ENCODE measurements at regions not wholly inside any gene's neighbourhood (a gene's known extent, or its start where the extent isn't known, plus 50 kb on each side); places are given as distances from the start of the nearest gene placed in this dataset.
A peak's percentile ranks its signal among the peaks of the same experiment; 100 is the strongest.

DNA sequence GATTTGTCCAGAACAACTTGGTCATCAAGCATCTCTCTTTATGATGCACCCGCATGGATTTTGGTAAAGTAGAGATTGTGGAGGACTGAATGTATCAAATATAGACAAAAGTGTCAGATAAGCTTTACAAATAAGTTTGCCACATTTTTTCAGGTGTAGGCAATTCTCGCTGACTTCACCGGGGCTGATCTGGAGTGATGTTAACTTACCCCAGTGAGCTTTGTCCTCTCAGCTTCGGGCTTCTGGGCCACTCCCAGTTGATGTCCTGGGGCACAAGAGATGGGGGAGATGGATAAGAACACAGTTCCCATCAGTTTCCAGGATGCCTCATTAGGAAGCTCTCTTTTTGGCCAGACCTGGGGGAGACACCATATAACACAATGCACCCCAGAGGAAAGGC lies 117.7 kb downstream of the ETS2 start:
- Mint-ChIP-seq H3K36me3 (ENCODE audit: unreplicated experiment) (no peaks in the 10 kb centered on the region), H3K4me1 (ENCODE audit: unreplicated experiment) (peaks cover 30% of the 10 kb centered on the region), H3K9me3 (ENCODE audit: unreplicated experiment) (no peaks in the 10 kb centered on the region), H3K27ac (ENCODE audit: unreplicated experiment) (no peak overlapping the region), H3K4me3 (ENCODE audit: unreplicated experiment) (no peak overlapping the region), H3K27me3 (ENCODE audit: unreplicated experiment) (no peaks in the 10 kb centered on the region)
- DNase-seq (ENCODE audit: extremely low spot score, unreplicated experiment), result no peak
- TF ChIP-seq, protein P1, sequence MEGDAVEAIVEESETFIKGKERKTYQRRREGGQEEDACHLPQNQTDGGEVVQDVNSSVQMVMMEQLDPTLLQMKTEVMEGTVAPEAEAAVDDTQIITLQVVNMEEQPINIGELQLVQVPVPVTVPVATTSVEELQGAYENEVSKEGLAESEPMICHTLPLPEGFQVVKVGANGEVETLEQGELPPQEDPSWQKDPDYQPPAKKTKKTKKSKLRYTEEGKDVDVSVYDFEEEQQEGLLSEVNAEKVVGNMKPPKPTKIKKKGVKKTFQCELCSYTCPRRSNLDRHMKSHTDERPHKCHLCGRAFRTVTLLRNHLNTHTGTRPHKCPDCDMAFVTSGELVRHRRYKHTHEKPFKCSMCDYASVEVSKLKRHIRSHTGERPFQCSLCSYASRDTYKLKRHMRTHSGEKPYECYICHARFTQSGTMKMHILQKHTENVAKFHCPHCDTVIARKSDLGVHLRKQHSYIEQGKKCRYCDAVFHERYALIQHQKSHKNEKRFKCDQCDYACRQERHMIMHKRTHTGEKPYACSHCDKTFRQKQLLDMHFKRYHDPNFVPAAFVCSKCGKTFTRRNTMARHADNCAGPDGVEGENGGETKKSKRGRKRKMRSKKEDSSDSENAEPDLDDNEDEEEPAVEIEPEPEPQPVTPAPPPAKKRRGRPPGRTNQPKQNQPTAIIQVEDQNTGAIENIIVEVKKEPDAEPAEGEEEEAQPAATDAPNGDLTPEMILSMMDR (IDR thresholded peaks at IDR 0.05), result no peak

DNA sequence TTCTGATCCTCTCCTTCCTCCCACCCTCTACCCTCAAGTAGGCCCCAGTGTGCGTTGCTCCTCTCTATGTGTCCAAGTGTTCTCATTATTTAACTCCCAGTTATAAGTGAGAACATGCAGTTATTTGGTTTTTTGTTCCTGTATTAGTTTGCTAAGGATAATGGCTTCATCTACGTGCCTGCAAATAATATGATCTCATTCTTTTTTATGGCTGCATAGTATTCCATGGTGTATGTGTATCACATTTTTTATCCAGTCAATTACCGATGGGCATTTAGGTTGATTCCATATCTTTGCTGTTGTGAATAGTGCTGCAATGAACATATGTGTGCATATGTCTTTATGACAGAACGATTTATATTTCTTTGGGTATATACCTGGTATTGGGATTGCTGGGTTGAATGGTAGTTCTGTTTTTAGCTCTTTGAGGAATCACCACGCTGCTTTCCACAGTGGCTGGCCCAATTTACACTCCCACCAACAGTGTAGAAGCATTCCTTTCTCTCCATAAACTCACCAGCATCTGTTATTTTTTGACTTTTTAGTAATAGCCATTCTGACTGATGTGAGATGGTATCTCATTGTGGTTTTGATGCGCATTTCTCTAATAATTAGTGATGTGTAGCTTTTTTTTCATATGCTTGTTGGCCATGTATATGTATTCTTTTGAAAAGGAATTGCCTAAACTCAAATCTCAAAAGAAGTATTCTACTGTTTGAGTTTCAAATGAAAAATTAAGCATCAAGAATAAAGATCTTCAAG lies 116.9 kb downstream of the ETS2 start:
- TF ChIP-seq, protein P1 (IDR thresholded peaks at IDR 0.05), result no peak
- no peak overlapping the region for H3K4me3 Mint-ChIP-seq (ENCODE audit: unreplicated experiment)
- H3K36me3 Mint-ChIP-seq (ENCODE audit: unreplicated experiment), result no peaks in the 10 kb centered on the region
- no peak overlapping the region for H3K27ac Mint-ChIP-seq (ENCODE audit: unreplicated experiment)
- H3K27me3 Mint-ChIP-seq (ENCODE audit: unreplicated experiment), result no peaks in the 10 kb centered on the region
- peaks cover 30% of the 10 kb centered on the region for H3K4me1 Mint-ChIP-seq (ENCODE audit: unreplicated experiment)
- DNase-seq (ENCODE audit: extremely low spot score, unreplicated experiment), result no peak
- H3K9me3 Mint-ChIP-seq (ENCODE audit: unreplicated experiment), result no peaks in the 10 kb centered on the region

DNA sequence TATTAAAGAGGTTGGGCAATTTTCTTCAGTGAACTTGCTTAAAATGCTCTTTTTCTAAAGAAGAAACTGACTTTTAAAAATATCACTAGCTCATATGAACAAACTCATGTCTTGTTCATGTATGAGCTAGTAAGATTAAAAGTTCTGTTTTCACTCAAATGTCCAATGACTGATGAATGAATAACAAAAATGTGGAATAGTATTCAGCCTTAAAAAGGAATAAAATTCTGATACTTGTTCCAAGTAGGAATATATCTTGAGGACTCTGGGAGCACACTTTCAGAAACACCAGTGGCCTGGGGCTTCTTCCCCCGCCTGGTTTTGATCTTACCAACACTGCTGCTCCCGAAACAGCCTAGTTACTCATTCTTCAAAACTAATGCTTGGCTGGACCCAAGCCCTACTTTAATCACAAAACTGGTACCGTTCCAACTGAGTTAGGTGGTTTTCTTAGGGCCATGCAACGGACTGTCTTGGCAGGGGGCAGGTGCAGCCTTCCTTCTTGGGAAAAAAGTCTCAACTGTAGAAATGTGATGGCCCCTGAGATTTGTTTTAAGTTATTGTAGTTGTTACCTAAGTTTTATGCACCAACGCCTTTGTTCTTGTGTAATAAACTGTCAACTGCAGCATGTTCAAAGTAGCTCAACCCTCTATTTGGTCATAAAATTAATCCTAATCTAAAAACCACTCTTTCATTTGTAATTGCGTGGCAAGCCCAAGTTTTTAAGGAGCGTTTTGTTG lies 116.0 kb downstream of the ETS2 start:
- peaks cover 30% of the 10 kb centered on the region for H3K4me1 Mint-ChIP-seq (ENCODE audit: unreplicated experiment)
- no peaks in the 10 kb centered on the region for H3K9me3 Mint-ChIP-seq (ENCODE audit: unreplicated experiment)
- H3K4me3 Mint-ChIP-seq (ENCODE audit: unreplicated experiment), result no peak overlapping the region
- H3K27ac Mint-ChIP-seq (ENCODE audit: unreplicated experiment), result peak overlapping the region; percentile 82
- no peaks in the 10 kb centered on the region for H3K27me3 Mint-ChIP-seq (ENCODE audit: unreplicated experiment)
- no peaks in the 10 kb centered on the region for H3K36me3 Mint-ChIP-seq (ENCODE audit: unreplicated experiment)
- no peak for DNase-seq (ENCODE audit: extremely low spot score, unreplicated experiment)
- TF ChIP-seq, protein P1 (IDR thresholded peaks at IDR 0.05), result no peak

DNA sequence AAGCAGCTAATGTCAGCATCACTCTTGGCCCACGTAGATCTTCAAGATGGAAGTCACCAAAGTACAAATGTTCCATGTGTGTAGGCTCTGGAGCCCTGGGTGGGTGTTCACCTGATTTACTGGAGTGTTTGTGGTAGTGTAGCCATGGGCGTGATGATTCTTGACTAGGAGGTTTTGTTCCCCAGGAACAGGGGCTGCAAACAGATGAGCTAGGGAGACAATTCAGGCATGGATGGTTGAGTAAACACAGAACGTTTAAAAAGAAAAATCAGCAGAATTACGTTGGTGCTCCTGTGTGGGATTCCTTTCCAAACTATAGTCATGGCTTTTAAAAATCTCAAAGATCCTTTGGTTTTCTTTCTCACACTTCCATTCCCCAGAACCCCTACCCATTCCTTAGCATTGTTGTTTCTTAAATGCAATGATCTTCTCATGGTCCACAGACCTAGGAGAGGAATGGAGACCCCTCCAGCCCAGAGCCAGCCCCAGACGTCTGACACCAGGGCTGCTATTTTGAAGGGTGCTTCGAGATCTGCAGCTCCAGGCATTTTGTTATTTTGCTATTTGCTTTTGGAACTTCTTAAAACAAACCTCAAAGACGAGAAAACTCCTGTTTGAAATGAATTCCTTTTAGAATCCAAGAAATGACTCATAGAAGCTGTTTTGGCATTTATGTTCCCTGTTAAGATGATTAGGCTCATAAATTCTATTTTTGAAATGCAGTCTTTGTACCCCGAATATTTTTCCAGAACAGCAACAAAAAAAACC lies 115.1 kb downstream of the ETS2 start:
- H3K4me1 Mint-ChIP-seq (ENCODE audit: unreplicated experiment), result peaks cover 25% of the 10 kb centered on the region
- no peaks in the 10 kb centered on the region for H3K9me3 Mint-ChIP-seq (ENCODE audit: unreplicated experiment)
- peak overlapping the region; percentile 82 for H3K27ac Mint-ChIP-seq (ENCODE audit: unreplicated experiment)
- no peaks in the 10 kb centered on the region for H3K36me3 Mint-ChIP-seq (ENCODE audit: unreplicated experiment)
- no peak for DNase-seq (ENCODE audit: extremely low spot score, unreplicated experiment)
- peaks cover 4% of the 10 kb centered on the region for H3K27me3 Mint-ChIP-seq (ENCODE audit: unreplicated experiment)
- no peak overlapping the region for H3K4me3 Mint-ChIP-seq (ENCODE audit: unreplicated experiment)
- TF ChIP-seq, protein P1 (IDR thresholded peaks at IDR 0.05), result no peak

All from osteocyte (in vitro differentiated cells).